HG02852 (cell line): ENCODE measurements at regions not wholly inside any gene's neighbourhood (a gene's known extent, or its start where the extent isn't known, plus 50 kb on each side); places are given as distances from the start of the nearest gene placed in this dataset.
"Not testable (repeated sequence)": the region's sequence is repeated elsewhere in the genome, so short reads cannot be mapped to it uniquely, and the experiment has no call there.

Source experiments
- ATAC-seq: cut with Tn5 transposase; IDR thresholded peaks from one replicate; pipeline ENCODE4 v1.9.1; 2021; ENCODE audit warnings: mild to moderate bottlenecking, moderate library complexity; ENCODE audit not compliant: unreplicated experiment

- ATAC-seq: no peak
These were observed 72.6 kb downstream of the ISX start for GRCh38 chr22:35138521-35138920.

DNA sequence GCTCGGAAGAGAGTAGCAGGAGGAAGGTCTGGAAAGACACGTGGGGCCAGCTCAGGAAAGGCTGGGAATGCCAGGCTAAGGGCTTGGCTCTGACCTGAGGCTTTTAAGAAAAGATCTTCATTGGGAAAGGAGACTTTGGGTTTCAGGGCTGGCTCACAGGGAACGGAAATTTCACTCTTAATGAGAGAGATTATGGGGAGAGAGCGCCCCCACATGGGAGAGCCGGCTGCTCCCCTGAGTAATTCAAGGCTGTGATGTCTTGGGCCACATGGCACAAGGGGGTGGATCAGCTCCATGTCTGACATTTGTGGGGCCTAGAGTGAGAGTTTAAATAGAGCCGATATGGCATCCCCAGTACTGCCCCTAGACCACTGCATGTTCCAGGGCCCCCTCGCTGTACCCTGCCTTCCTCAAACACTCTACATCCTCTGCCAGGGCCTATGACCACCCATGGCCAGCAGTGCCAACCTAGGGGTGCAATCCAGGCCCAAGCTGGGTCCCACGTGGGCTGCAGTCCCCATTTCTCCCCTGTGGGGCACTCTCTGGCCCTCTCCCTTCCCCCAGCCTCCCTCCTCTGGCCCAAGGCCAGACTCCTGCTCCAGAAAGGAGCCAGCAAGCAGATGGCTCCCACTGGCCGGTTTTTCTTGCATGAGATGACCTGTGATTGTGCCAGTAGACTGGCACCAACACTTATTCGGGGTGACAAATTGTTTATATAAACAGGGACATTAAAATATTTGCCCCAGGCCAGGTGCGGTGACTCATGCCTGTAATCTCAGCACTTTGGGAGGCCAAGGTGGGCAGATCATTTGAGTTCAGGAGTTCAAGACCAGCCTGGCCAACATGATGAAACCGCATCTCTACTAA lies 75.2 kb downstream of the ISX start:
- ATAC-seq: no peak

DNA sequence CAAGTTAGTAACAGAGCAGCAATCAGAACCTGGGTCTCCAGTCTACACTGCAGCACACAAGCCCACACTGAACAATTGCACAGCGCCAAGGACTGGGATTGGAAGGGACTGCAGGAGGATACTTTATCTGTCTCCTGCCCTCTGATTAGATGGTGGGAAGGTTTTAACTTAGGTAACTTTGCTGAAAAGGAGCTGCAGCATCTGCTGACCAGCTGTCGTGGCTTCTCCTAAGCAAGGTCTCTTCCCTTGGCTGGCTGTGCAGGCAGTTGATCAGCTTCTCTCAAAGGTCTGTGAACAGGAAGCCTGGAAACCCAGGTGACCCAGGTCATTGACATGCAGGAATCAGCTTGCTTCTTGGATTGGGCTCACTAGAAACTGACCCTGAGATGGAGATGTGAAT lies 82.4 kb downstream of the ISX start:
- ATAC-seq: no peak

GRCh38 chr22:35148866-35149548 lies 83.0 kb downstream of the ISX start:
- no peak for ATAC-seq

DNA sequence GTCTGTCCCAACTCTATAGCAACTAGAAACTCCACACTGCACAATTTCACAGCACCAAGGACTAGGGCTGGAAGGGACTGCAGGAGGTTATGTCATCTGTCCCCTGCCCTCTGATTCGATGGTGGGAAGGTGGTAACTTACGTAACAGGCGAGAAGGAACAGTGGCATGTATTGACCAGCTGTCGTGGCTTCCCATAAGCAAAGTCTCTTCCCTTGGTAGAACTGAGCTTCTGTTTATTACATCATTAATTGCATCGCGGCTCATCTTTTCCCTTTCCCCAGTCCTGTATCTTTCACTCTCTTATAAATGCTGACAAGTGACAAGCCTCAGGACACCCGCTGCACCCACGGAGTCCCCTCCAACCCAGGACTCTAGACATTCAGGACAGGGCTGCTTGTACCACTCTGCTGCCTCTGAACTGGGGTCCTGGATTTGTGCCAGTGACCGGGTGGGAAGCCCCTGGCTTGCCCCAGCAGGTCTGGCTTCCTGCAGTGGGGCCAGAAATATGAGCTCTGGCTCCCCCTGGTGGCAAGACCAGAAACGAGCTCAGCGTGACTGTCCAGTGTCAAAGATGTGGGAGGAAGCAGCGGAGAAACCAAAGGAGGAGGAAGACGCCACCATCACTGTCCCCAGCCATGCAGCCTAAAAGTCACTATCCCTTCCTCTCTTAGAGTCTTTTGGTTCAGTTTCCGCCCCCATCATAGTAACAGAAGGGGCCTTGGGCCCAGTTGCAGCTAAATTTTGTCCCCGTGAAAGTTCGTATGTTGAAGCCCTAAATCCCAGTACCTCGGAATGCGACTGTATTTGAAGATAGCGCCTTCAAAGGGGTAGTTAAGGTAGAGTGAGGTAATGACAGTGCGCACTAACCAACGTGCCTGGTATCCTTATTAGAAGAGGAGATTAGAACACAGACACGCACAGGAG lies 84.5 kb downstream of the ISX start:
- peak; percentile 45 for ATAC-seq

GRCh38 chr22:35152316-35152715 lies 86.4 kb downstream of the ISX start:
- ATAC-seq: no peak

- ATAC-seq: no peak
These were observed 89.0 kb downstream of the ISX start for GRCh38 chr22:35154937-35155387.

DNA sequence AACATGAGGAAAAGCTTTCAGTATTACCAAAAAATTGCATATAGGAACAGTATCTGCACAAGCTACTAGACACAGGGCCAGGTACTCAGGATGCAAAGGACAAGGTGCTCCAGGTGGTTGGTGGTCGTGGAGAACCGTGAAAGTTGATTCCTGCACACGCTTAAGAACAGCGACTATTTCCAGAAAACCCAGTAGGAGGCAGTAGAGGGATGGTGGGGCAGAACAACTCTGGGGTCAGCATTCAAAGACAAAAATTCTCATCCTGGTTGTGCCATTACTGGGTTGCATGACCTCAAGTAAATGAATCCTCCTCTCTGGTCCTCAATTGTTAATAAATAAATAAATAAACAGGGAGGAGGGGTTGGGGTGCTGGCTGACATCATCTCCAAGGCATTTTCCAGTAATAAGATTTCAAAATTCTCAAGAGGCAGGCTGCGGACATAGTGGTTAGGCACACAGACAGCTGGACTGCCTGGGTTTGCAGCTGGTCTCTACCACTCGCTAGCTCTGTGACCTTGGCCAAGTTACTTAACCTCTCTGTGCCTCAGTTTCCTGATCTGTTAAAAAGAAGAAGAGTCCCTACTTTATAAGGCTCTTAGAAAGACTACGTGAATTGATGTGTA lies 89.6 kb downstream of the ISX start:
- ATAC-seq: no peak

- no peak for ATAC-seq
These were observed 91.0 kb downstream of the ISX start for GRCh38 chr22:35156945-35157344.

DNA sequence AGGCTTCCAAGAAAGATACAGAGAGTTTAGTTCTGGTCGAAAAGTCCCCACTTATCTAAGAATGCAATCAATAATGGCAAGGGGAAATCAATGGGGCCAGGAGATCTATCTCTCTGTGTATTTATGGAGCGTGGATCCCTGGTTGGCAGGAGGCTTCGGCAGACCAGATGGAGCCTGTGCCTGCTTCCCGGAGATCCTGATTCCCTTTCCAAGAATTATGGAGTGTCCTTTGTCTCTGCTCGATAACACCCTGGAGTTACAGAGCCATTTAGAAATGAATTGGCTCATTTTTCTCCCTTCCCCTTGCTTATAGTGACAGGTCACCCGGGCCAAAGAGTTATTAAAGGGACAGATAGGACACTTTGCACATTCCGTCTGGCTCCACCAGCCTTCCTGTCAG lies 92.4 kb downstream of the ISX start:
- no peak for ATAC-seq

DNA sequence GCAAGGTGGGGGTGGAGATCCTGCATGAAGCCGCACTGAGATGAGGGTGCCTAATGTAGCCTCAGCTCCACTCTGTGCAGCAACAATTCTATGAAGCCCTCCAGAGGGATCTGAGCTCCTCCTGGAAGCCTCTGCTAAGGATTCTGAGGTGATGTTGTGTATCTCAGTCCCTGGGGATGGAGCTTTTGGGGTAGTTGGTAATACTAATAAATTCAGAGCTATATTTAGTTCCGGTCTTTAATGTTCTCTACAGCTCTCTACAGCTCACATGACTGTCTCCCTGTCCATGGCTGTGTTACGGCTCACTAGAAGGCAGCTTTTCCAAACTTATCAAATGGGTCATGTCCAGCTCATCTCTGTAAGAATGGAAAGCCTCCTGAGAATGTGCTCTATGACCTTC lies 93.4 kb downstream of the ISX start:
- no peak for ATAC-seq

GRCh38 chr22:35160268-35160667 lies 94.3 kb downstream of the ISX start:
- ATAC-seq: no peak

GRCh38 chr22:35165896-35166295 lies 91.4 kb upstream of the HMGXB4 start:
- ATAC-seq: not testable (repeated sequence)

GRCh38 chr22:35170716-35171697 lies 86.3 kb upstream of the HMGXB4 start:
- ATAC-seq: no peak

- no peak for ATAC-seq
These were observed 84.9 kb upstream of the HMGXB4 start for GRCh38 chr22:35172442-35172841.

- ATAC-seq: no peak
These were observed 83.6 kb upstream of the HMGXB4 start for GRCh38 chr22:35173655-35174054.

DNA sequence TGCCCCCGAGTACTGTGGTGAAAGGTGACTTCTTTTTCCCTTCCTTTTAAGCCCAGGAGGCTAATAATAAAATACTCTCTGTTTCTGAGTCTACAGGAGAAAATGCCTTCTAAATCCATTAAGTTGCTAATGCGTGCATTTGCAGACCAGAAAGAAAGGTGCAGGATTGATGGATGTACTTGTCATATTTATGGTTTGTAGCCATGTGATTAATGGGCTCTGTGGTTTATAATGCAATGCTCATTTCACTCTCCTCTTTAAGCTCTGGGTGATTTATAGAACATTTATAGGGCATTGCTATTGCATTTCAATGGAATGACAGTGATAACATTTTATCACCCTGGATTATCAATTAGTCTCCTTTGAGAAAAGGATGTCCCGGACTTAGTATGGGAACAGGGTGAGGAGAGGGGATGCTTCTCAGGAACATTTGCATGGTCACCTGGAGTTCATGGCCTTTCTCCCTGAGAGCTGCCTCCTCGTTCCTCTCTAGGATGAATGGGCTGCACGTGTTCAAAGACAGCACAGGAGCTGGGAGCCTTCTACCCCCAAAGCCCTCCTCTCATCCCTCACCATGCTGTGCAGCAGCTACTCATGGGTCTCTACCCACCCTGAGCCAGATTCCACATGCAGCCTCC lies 82.8 kb upstream of the HMGXB4 start:
- no peak for ATAC-seq

DNA sequence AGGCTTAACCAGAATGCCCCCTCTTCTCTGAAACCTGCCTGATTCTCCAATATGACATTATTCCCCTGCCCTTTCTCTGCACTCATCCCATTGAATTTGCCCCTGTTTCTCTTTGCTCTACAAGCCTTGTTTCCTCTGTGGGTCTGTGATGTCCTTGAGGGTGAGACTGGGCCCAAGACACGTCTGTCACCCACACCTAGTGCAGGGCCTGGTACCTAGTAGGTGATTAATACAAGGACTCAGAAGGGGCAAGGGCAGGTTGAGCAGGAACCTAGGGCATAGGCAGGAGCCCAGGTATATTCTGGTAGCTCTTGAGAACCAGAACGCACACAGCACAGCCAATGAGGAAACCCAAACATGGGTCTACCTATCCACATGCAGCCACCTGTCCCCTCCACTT lies 81.9 kb upstream of the HMGXB4 start:
- ATAC-seq: no peak

DNA sequence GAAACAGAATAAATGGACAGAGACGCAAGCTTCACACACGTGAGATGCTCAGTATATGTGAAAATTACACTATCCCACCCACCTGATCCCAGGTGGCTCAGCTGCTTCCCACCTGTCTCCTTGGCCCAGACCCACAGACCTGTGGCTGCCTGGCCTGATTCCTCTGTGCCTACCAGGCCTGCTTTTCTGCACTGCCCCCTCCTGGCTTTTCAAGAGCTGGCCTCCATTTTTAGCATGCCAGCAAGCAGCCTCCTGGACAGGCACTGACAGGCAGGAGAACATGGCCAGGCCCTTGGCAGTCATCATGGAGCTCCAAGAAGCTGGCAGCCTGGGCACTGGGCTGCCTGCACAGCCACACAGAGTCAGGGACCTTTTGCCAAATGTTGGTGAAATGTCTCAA lies 79.5 kb upstream of the HMGXB4 start:
- ATAC-seq: no peak
